HG03095 (cell line): ENCODE measurements at regions not wholly inside any gene's neighbourhood (a gene's known extent, or its start where the extent isn't known, plus 50 kb on each side); places are given as distances from the start of the nearest gene placed in this dataset.
"Not testable (repeated sequence)": the region's sequence is repeated elsewhere in the genome, so short reads cannot be mapped to it uniquely, and the experiment has no call there.

ENCODE experiments used
- ATAC-seq: cut with Tn5 transposase; IDR thresholded peaks from one replicate; pipeline ENCODE4 v1.9.1; 2021; ENCODE audit warnings: moderate library complexity; ENCODE audit not compliant: unreplicated experiment

DNA sequence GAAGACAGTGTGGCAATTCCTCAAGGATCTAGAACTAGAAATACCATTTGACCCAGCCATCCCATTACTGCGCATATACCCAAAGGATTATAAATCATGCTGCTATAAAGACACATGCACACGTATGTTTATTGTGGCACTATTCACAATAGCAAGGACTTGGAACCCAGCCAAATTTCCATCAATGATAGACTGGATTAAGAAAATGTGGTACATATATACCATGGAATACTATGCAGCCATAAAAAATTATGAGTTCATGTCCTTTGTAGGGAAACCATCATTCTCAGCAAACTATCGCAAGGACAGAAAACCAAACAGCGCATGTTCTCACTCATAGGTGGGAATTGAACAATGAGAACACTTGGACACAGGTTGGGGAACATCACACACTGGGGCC, 729.6 kb upstream of the ARPP21 start:
- not testable (repeated sequence) for ATAC-seq

DNA sequence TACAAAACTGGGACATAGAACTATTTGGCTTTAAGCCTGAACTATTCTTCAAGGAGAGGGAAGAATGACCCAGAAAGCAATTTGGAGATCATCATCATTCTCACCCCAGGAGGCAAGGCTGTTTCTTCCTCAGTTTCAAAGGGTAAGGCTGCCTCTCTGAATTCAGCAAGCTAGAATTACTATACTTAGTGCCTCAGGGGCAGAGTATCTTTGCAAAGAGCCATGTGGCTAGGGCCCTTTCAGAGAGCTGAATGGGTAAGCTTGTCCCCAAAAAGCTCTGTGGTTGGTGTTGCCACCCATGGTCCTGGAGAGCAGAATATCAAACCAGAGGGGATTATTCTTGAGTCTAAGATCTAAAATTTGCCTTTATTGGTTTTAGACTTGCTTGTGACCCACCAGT, 720.3 kb upstream of the ARPP21 start:
- no peak for ATAC-seq

DNA sequence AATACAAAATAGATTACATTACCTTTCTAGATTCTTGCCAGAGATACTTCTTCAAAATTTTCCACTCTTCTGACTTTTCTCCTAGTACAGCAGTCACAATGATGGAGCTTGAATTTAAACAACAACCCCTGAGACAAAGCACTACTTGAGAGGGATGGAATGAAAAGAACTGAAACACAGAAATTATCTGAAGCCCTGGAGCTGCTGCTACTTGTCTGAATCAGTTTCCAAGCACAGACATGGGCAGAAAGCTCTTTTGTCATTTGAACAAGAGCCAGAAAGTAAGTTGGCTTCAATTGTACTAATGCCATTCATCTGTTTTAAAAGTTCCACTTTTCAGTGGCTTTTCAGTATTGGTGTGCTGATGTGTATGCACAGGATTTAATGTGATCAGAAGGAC, 718.5 kb upstream of the ARPP21 start:
- ATAC-seq = no peak

DNA sequence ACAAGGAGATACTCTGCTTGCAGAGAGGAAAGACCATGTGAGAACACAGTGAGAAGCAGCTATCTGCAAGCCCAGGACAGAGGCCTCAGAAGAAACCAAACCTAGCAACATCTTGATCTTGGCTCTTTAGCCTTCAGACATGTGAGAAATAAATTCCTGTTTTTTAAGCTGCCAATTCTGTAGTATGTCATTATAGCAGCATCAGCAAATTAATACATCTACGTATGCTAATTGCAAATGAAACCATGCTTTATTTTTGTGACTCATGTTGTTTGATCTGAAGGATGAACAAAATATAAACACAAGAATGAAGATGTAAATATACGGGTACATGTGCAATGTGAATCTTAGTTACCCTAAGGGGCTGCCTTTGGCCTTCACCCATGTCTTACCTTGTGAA, 714.4 kb upstream of the ARPP21 start:
- no peak for ATAC-seq

- ATAC-seq = no peak
These were observed 713.5 kb upstream of the ARPP21 start for GRCh38 chr3:34925851-34926250.

DNA sequence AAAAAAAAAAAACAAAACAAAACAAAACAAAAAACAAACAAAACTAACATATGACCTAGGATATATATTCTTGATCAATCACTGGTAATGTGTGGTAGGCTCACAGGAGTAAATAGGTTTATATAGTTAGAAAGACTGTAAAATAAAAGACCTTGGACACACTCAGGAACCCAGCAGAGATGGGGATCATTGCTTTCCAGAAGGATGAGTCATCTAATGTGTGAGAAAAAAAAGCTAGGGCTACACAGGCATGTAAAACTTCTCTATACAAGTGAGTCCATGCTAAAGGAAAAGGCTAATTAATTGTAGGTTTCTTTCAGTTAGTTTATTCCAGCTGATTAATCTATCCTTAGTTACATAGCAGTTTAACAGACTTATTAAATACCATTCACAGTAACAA, 710.3 kb upstream of the ARPP21 start:
- ATAC-seq = no peak

GRCh38 chr3:34934660-34935059, 704.7 kb upstream of the ARPP21 start:
- no peak for ATAC-seq

- ATAC-seq = no peak
These were observed 700.5 kb upstream of the ARPP21 start for GRCh38 chr3:34938784-34939183.

GRCh38 chr3:34942256-34942655, 697.1 kb upstream of the ARPP21 start:
- ATAC-seq = no peak

DNA sequence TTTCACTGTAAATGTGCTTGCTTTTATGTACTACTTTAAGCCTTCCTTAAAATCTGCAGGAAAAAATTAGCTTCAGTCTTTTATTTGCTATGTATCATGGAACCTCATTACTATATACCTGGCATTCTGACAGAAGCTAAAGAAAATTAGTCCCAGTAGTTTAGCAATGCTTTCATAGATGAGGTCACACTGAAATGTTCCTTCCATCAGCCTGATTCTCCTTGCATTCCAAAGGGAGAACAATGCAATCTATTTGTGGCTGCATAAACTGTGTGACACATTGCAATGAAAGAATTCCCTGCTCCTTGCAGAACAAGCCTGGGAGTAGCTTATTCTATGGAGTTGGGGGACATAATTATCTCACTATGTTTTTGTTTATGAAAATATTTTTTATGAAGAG, 691.5 kb upstream of the ARPP21 start:
- no peak for ATAC-seq

DNA sequence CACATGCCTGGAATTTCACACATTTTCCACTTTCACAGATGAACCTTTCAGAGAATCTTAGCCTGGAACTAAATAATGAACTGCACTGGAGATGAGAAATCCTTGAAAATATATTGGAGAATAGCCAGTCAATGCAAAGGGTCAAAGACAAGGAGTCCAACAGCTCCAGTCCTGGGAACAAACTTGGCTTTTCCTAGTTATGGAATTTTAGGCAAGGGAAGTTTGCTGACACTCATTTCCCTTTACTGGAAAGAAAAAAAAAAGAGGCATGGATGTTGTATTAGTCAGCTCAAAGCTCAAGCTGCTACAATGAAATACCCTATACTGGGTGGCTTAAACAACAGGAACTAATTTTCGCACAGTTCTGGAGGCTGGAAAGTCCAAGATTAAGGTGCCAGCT, 690.8 kb upstream of the ARPP21 start:
- ATAC-seq = no peak

GRCh38 chr3:34955680-34956079, 683.6 kb upstream of the ARPP21 start:
- ATAC-seq = no peak

DNA sequence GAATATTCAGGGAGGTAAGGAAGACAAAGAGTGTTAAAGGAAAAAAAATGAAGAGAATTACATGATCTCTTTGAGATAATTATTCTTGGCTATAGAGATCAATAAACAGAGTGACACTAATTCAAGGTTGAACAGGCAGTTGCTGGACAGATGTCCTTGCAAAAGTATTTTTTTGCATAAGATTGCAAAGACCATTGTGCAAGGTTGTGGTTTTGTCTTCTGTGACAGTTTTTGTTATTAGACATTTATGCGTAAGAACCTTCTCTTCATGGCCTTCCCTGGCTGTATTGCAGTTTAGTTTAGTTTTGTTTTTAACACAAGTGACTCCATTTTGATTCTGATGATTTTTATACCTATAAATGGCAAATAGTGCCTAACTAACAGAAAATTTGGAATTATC, 682.8 kb upstream of the ARPP21 start:
- ATAC-seq = no peak

GRCh38 chr3:34957677-34958076, 681.6 kb upstream of the ARPP21 start:
- ATAC-seq = no peak

- no peak for ATAC-seq
These were observed 669.8 kb upstream of the ARPP21 start for GRCh38 chr3:34969513-34969912.

- no peak for ATAC-seq
These were observed 666.8 kb upstream of the ARPP21 start for GRCh38 chr3:34972481-34972880.

DNA sequence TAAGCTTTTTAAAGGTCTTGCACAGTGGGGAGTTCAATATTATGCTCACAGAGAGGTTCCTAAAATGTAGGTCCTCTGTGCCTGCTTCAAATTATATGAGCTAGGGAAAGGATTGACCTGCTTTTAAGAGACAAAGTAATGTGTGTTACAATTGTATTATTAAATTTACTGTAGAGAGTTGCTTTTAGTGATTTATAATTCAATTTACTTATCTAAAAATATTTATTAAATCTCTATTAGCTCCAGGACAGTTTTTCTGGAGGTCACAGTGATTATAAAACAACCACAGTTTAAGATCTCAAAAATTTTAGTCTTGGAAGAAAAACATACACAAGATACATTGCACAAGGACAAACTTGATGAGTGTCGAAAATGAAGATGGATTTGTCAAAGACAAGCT, 665.7 kb upstream of the ARPP21 start:
- ATAC-seq = no peak

GRCh38 chr3:34983631-34984030, 655.7 kb upstream of the ARPP21 start:
- no peak for ATAC-seq

DNA sequence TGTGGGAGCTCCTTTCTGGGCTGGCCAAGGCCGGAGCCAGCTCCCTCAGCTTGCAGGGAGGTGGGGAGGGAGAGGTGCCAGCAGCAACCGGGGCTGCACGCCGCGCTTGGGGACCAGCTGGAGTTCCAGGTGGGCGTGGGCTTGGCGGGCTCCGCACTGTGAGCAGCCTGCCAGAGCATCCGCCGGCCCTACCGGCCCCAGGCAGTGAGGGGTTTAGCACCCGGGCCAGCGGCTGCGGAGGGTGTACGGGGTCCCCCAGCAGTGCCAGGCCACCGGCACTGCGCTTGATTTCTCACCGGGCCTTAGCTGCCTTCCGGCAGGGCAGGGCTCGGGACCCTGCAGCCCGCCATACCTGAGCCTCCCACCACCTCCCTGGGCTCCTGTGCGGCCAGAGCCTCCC, 651.0 kb upstream of the ARPP21 start:
- no peak for ATAC-seq

DNA sequence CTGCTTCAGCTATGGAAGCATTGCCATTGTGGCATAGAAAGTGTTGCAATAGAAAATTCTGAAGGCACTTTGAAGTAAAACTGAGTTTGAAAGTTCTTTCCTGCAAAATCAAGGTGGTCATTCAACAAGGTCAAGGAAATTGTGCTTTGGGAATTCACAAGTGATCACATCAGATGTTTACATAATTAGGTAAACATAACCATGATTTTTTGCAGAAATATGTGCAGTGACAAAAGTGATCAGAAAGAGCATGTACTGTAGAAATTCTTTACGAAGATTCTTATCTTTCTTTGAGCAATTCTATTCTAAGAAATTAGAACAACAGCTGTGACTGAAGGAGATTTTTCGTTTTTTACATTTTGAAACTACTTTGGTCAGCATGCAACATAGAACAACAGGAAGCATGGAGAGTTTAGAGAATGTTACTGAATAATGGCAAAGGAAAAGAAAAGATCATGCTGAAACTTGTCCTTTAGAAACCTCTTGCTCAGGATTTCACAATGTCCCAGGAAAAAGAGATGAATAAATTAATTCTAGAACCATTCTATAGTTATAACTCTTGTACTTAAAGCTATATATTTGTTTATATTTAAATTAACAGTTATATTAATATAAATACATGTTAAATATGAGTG, 643.4 kb upstream of the ARPP21 start:
- no peak for ATAC-seq

DNA sequence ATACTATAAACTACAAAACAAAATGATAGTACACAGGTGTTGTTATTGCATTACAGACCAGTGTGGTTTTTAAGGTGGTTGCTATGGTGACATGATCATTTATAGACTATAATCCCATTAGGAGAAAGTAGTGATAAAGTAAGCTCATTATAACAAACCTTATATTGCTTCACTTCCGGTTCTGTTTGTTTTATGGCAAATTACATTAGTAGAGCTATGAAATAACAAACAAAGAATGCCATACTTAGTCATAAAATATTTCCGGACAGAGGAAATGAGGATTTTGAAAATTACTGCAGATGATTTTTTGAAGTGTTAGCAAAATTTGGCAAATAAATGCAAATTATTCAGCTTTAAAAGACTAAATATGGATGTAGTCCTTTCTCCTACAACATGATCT, 640.4 kb upstream of the ARPP21 start:
- no peak for ATAC-seq

GRCh38 chr3:35012214-35012613, 627.1 kb upstream of the ARPP21 start:
- ATAC-seq = no peak

DNA sequence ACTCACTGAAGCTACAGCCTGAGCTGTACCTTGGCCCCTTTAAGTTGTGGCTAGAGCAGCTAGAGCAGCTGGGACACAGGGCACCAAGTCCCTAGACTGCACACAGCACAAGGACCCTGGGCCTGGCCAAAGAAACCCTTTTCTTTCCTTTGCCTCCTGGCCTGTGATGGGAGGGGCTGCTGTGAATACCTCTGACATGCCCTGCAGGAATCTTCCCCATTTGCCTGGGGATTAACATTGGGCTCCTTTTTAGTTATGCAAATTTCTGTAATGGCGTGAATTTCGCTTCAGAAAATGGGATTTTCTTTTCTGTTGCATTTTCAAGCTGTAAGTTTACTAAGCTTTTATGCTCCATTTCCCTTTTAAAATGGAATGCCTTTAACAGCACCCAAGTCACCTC, 611.2 kb upstream of the ARPP21 start:
- no peak for ATAC-seq
